ENCODE measurements at regions not wholly inside any gene's neighbourhood (a gene's known extent, or its start where the extent isn't known, plus 50 kb on each side); places are given as distances from the start of the nearest gene placed in this dataset.

GRCh38 chr11:116510166-116510565 is 262.6 kb downstream of the BUD13 start:
- no peak for TF ChIP-seq CTCF (IDR thresholded peaks at IDR 0.05; ENCODE audit: low read depth, low read length, poor library complexity, severe bottlenecking)
- TF ChIP-seq EZH2phosphoT487 (IDR thresholded peaks at IDR 0.05; ENCODE audit: borderline replicate concordance, low read length), result no peak

Data from DOHH2 (cell line).